ENCODE measurements at regions not wholly inside any gene's neighbourhood (a gene's known extent, or its start where the extent isn't known, plus 50 kb on each side); places are given as distances from the start of the nearest gene placed in this dataset.
"Not testable (repeated sequence)": the region's sequence is repeated elsewhere in the genome, so short reads cannot be mapped to it uniquely, and the experiment has no call there.

DNA sequence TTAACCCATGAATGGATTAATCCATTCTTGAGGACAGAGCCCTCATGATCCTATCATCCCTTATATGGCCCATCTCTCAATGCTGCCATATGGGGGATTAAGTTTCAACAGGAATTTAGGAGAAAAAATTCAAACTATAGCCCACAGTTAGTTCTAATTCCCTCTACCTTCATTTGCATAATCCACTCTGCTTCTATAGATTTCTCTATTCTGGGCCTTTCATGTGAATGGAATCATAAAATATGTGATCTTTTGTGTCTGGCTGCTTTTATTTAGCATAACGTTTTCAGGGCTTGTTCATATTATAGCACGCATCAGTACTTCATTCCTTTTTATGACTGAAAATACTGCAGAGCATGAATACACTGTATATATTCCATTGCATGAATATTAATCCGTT, 55.4 kb downstream of the CTSL start:
- no peak for ATAC-seq (ENCODE audit: insufficient read depth, low FRiP score)
- H3K36me3 ChIP-seq (ENCODE audit: control insufficient read depth in 4 of 4, insufficient read depth in 4 of 4, low read length in 4 of 4) = no peaks in the 10 kb centered on the region
- H3K4me3 ChIP-seq = no peak overlapping the region
- no peak overlapping the region for H3K27ac ChIP-seq (ENCODE audit: low read depth in 1 of 2, low read length in 1 of 2)
- H3K9ac ChIP-seq (ENCODE audit: insufficient read depth in 1 of 2, low read length in 2 of 2) = no peak overlapping the region
- no peaks in the 10 kb centered on the region for H3K27me3 ChIP-seq (ENCODE audit: control insufficient read depth in 3 of 3, insufficient read depth in 3 of 3, low read length in 2 of 3)
- 91 to 95% methylated on average over 3 of the region's 3 CpGs for WGBS, 2 donors
- DNase-seq = no peak
- TF ChIP-seq, protein P1, sequence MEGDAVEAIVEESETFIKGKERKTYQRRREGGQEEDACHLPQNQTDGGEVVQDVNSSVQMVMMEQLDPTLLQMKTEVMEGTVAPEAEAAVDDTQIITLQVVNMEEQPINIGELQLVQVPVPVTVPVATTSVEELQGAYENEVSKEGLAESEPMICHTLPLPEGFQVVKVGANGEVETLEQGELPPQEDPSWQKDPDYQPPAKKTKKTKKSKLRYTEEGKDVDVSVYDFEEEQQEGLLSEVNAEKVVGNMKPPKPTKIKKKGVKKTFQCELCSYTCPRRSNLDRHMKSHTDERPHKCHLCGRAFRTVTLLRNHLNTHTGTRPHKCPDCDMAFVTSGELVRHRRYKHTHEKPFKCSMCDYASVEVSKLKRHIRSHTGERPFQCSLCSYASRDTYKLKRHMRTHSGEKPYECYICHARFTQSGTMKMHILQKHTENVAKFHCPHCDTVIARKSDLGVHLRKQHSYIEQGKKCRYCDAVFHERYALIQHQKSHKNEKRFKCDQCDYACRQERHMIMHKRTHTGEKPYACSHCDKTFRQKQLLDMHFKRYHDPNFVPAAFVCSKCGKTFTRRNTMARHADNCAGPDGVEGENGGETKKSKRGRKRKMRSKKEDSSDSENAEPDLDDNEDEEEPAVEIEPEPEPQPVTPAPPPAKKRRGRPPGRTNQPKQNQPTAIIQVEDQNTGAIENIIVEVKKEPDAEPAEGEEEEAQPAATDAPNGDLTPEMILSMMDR (IDR thresholded peaks at IDR 0.05; ENCODE audit: control extremely low read depth, extremely low read depth) = no peak
- H3K9me3 ChIP-seq (ENCODE audit: control insufficient read depth in 4 of 4, insufficient read depth in 3 of 4, low read length in 3 of 4) = no peaks in the 10 kb centered on the region
- no peaks in the 10 kb centered on the region for H3K4me1 ChIP-seq (ENCODE audit: control insufficient read depth in 5 of 5, insufficient read depth in 5 of 5, low read length in 5 of 5)

DNA sequence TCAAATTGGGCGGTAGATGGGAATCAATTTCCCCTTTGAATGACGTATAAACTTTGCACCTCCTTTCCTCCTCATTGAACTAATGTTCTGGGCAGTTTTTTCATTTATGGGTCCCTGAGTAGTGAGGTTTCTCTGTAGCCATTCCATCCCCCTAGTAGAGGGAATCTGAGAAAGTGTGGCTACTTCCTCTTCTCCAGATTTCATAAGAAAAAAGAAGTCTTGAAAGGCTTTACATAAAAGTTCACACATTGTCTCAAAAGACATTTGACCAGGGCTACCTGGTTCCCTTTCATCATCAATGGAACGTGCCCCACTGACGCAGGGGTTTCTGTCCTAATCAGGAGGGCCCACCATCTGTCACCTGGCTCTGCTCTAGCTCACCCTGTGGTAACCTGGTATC, 57.3 kb downstream of the CTSL start:
- no peaks in the 10 kb centered on the region for H3K27me3 ChIP-seq (ENCODE audit: control insufficient read depth in 3 of 3, insufficient read depth in 3 of 3, low read length in 2 of 3)
- H3K27ac ChIP-seq (ENCODE audit: low read depth in 1 of 2, low read length in 1 of 2) = no peak overlapping the region
- 80 to 87% methylated on average over 4 of the region's 4 CpGs for WGBS, 2 donors
- no peaks in the 10 kb centered on the region for H3K4me1 ChIP-seq (ENCODE audit: control insufficient read depth in 5 of 5, insufficient read depth in 5 of 5, low read length in 5 of 5)
- H3K36me3 ChIP-seq (ENCODE audit: control insufficient read depth in 4 of 4, insufficient read depth in 4 of 4, low read length in 4 of 4) = no peaks in the 10 kb centered on the region
- no peak overlapping the region for H3K9ac ChIP-seq (ENCODE audit: insufficient read depth in 1 of 2, low read length in 2 of 2)
- no peak overlapping the region for H3K4me3 ChIP-seq
- TF ChIP-seq, protein P1 (IDR thresholded peaks at IDR 0.05; ENCODE audit: control extremely low read depth, extremely low read depth) = no peak
- ATAC-seq (ENCODE audit: insufficient read depth, low FRiP score) (no peak), DNase-seq (no peak)
- H3K9me3 ChIP-seq (ENCODE audit: control insufficient read depth in 4 of 4, insufficient read depth in 3 of 4, low read length in 3 of 4) = no peaks in the 10 kb centered on the region

DNA sequence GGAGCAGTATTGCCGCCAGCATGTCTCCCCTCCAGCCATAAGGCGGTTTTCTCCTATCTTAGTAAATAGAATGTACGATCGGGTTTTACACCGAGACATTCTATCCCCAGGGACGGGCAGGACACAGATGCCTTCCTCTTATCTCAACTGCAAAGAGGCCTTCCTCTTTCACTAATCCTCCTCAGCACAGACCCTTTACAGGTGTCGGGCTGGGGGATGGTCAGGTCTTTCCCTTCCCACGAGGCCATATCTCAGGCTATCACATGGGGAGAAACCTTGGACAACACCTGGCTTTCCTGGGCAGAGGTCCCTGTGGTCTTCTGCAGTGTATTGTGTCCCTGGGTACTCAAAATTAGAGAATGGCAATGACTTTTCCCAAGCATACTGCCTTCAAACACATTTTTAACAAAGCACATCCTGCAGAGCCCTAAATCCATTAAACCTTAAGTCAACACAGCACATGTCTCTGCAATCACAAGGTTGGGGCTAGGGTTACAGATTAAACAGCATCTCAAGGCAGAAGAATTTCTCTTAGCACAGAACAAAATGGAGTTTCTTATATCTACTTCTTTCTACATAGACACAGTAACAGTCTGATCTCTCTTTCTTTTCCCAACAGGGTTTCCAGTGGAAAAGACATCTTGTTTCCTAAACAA, 59.5 kb downstream of the CTSL start:
- 62 to 66% methylated on average over 7 to 8 of the region's 8 CpGs for WGBS, 2 donors
- H3K27ac ChIP-seq (ENCODE audit: low read depth in 1 of 2, low read length in 1 of 2); H3K36me3 ChIP-seq (ENCODE audit: control insufficient read depth in 4 of 4, insufficient read depth in 4 of 4, low read length in 4 of 4); DNase-seq; H3K27me3 ChIP-seq (ENCODE audit: control insufficient read depth in 3 of 3, insufficient read depth in 3 of 3, low read length in 2 of 3); H3K9me3 ChIP-seq (ENCODE audit: control insufficient read depth in 4 of 4, insufficient read depth in 3 of 4, low read length in 3 of 4); ATAC-seq (ENCODE audit: insufficient read depth, low FRiP score); H3K4me3 ChIP-seq; H3K9ac ChIP-seq (ENCODE audit: insufficient read depth in 1 of 2, low read length in 2 of 2); H3K4me1 ChIP-seq (ENCODE audit: control insufficient read depth in 5 of 5, insufficient read depth in 5 of 5, low read length in 5 of 5): not testable (repeated sequence)

DNA sequence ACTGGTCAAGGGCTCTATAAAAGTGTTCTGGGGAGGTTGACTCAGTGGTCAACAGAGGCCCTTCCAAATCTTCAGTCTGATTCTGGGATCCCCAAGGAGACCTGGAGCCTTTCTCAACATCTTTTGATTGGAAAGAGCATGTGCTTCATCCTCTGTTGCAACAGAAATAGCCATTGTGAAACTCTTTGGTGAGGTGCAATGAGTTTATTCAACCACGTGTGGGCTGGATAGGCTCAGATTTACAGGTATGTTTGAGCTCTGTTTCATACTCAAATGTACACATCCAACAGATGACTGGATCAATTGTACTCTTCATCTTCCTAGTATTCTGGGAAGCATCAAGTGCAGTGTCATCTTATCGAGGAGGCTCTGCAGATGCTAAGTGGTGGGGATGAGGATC, 60.5 kb downstream of the CTSL start:
- Histone ChIP-seq H3K27me3 (ENCODE audit: control insufficient read depth in 3 of 3, insufficient read depth in 3 of 3, low read length in 2 of 3) (no peaks in the 10 kb centered on the region), H3K27ac (ENCODE audit: low read depth in 1 of 2, low read length in 1 of 2) (no peak overlapping the region), H3K4me1 (ENCODE audit: control insufficient read depth in 5 of 5, insufficient read depth in 5 of 5, low read length in 5 of 5) (no peaks in the 10 kb centered on the region), H3K4me3 (no peak overlapping the region), H3K9ac (ENCODE audit: insufficient read depth in 1 of 2, low read length in 2 of 2) (no peak overlapping the region), H3K9me3 (ENCODE audit: control insufficient read depth in 4 of 4, insufficient read depth in 3 of 4, low read length in 3 of 4) (no peaks in the 10 kb centered on the region), H3K36me3 (ENCODE audit: control insufficient read depth in 4 of 4, insufficient read depth in 4 of 4, low read length in 4 of 4) (no peaks in the 10 kb centered on the region)
- no peak for DNase-seq
- TF ChIP-seq, protein P1 (IDR thresholded peaks at IDR 0.05; ENCODE audit: control extremely low read depth, extremely low read depth) = no peak
- 73 to 81% methylated on average over 2 of the region's 2 CpGs for WGBS, 2 donors
- ATAC-seq (ENCODE audit: insufficient read depth, low FRiP score) = no peak
